NCI-H526 treated with DMSO at 0.1 percent for 48 hours (cell line): ENCODE measurements at regions not wholly inside any gene's neighbourhood (a gene's known extent, or its start where the extent isn't known, plus 50 kb on each side); places are given as distances from the start of the nearest gene placed in this dataset.

Experiments used
- DNase-seq: peaks from one replicate; lab custom pipeline; 2025; lab: John Stamatoyannopoulos, UW

DNA sequence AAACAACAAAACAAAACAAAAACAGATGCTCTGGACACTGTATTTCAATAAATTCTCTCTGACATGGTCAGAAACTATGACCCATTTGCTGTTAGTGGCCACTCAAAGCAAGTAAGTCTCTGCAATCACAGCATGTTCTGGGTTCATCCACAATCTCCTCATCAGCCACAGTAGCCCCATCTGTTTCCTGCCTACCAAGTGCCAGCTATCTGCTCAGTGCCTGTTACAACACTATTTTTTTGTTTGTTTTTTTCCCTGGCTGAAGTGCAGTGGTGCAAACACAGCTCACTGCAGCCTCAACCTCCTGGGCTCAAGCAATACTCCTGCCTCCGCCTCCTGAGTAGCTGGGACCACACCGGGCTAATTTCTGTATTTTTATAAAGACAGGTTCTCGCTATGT lies 137.9 kb downstream of the SOX9 start:
- DNase-seq = no peak

DNA sequence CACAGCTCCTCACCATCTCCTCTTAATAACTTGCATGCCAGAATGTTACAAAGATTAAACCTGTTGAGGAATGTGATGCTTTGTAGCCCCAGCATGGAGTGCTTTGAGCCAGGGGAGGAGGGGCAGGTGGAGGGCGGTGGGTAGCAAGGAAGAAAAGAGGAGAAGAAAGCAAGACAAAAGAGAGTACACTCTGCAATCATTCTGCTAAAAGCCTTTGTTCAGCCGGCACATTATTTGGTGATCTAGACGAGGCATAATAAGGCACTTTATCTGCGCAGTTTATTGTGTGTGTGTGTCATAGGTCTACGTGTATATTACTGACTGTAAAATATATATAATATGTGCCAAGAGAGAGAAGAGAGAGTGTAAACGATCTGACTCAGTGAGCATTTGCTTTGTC lies 139.1 kb downstream of the SOX9 start:
- DNase-seq = no peak

DNA sequence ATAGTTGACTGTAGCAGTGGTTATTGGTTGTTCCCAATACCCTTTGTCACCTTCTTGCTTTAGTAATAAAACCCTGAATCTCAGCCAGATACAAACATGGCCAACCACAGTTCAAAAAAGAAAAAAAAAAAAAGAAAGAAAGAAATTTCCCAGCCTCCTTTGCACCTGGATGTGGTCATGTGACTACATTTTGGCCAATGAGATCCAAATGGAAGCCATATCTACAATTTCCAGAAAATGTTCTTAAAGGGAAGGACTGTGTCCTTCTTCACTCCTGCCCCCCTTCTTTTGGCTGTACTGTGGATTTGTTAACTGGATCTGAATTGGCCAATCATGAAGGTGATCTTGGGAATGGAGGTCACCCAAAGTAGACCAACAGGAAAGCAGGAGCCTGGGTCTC lies 141.9 kb downstream of the SOX9 start:
- no peak for DNase-seq

DNA sequence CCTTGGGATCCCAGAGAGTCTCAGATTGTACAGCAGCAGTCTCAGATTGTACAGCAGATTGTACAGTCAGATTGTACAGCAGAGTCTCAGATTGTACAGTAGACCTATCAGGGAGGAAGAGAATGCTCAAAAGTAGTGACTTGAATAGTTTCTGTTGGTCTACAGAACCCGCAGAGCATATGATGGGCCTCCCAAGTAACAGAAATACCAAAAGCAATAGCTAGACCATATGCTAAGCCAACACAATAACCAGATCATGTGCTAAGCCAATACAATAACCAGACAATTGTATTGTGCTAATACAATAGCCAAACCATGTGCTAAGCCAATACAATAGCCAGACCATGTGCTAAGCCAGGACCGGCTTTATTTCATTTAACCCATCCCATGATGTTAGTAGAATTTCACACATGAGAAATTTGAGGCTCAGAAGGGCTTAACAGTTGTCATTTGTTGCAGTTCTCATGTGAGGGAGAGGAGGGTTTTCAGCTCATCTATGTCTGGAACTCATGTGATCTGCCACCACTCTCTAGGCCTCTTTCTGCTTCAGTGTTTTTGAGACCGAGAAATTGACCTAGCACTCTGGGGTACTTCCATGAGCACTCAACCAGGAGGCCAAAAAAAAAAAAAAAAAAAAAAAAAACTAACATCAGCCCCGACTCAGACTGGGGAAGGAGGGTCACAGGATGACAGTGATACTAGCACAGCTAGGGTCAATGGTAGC lies 144.0 kb downstream of the SOX9 start:
- DNase-seq = no peak

- no peak for DNase-seq
Observed at GRCh38 chr17:72266112-72266775, 145.4 kb downstream of the SOX9 start.

DNA sequence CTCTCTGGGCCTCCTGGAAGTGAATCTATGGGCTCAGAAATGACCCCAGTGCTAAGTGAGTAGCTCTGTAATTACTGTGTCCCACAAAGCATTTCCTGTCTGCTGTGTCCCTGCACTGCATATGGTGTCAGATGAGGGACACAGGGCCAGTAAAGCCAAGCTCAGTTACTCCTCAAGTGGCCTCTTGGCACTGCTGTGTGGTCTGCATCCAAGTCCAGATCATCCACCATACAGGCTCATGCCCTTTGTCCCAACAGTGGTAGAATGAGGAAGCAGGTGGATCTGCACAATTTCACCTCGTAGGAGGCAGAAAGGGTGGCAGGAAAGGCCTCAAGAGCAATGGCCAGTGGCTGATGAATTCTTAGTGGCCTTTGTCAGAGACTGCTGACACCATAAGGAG lies 146.8 kb downstream of the SOX9 start:
- DNase-seq = no peak

DNA sequence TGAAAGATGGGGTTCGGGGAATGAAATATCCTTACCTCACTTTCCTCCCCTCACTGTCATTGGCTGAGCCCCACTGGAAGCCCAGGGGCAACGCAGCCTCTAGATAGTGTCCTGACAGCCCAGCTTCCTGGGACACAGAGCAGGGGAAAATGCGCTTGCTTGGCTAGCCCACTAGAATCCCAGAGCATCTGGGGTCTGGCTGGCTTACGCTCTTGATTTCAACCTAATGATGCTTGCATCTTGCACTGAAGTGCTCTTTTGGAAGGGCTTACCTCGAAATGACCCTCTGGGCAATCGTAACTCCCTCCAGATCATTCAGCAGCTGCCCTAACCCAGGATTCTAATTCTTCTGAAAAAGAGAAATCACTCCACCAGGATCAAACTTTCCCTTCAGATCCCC lies 147.6 kb downstream of the SOX9 start:
- DNase-seq = no peak

GRCh38 chr17:72270273-72270924 lies 149.6 kb downstream of the SOX9 start:
- peak; percentile 49 for DNase-seq

- no peak for DNase-seq
Observed at GRCh38 chr17:72271603-72272002, 150.8 kb downstream of the SOX9 start.

- DNase-seq = peak; percentile 7
Observed at GRCh38 chr17:72273289-72274056, 152.7 kb downstream of the SOX9 start.

- no peak for DNase-seq
Observed at GRCh38 chr17:72274614-72275013, 153.8 kb downstream of the SOX9 start.

GRCh38 chr17:72280881-72281280 lies 160.1 kb downstream of the SOX9 start:
- no peak for DNase-seq

DNA sequence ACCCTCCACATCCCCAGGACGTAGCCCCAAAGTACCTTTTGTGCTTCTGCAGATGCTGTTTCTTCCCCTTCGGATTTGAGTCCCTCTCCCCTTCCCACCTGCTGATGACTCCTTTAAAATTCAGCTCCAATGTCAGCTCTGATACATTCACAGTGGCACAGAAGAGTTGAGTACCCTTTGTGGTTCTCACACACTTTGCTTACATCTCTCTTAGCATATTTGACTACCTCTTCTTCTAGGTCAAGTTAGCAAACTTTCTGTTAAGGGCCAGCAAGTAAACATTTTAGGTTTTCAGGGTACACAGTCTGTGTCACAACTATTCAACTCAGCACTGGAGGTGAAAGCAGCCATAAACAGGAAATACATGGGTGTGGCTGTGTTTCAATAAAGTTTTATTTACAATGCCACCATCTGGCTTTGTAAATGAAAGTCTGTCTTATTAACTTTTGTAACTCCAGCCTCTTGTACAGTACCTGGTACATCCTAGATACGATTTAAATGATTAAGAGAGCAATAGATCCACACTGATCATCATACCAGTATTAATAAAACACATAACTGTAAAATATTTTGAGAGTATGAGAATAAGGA lies 161.7 kb downstream of the SOX9 start:
- no peak for DNase-seq

DNA sequence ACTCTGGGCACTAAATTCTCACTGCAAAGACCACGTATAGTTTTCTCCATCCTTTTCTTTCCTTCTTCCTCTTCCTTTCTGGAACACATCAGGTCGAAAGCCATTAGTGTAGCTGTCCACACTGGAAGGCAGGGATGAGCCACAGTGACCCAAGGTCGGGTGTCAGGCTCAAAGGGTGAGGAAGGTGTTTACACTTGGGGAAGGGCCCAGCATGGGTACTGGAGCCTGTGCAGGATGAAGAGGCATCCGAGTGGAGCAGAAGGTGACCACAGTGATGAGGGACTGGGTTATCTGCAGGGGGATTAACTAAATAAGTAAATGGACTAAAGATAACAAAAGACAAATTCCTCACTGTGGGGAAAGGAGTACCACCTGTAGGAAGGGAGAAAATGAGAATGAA lies 164.0 kb downstream of the SOX9 start:
- DNase-seq = no peak

- no peak for DNase-seq
Observed at GRCh38 chr17:72287586-72287985, 166.8 kb downstream of the SOX9 start.

DNA sequence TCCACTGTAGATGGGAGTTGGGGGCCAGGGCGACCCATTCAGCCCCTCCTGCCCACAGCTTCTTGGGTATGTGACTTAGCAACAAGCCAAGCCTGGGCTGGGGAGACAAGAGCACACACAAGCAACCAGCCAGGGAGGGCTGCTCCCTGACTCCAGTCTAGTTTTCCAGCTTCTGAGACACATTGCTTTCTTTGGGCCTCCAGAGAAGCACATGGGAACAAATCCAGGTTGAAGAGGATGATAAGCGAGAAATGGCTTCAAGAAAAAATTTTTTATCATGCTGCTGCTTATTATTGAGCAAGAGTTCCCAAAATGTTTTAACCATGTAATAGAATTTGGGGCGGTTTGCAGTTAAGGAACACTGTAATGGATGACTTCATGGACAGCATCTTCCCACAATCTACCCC lies 173.7 kb downstream of the SOX9 start:
- no peak for DNase-seq

- DNase-seq = no peak
Observed at GRCh38 chr17:72295916-72296315, 175.1 kb downstream of the SOX9 start.

DNA sequence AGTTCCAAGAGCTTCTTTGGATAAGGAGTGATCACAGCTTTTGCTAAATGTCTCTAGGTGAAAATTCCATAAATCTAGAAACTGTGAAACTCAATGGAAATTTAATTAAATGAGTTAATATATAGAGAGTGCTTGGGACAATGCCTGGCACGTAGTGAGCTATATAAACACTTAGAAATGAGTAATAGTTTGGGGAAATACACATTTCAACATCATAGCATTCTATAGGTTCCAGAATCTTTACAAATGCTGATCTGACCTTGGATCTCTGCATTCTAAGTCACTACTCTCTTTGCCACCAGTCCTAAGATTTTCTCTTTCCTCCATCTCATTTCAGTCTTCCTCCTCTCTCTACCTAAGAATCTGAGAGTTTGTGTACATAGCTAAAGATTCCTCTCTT lies 175.6 kb downstream of the SOX9 start:
- DNase-seq = no peak

GRCh38 chr17:72297326-72298115 lies 176.7 kb downstream of the SOX9 start:
- no peak for DNase-seq

GRCh38 chr17:72299100-72299499 lies 178.3 kb downstream of the SOX9 start:
- DNase-seq = no peak

GRCh38 chr17:72299592-72299991 lies 178.8 kb downstream of the SOX9 start:
- no peak for DNase-seq
